Endothelial cell of umbilical vein (primary cell): ENCODE measurements at regions not wholly inside any gene's neighbourhood (a gene's known extent, or its start where the extent isn't known, plus 50 kb on each side); places are given as distances from the start of the nearest gene placed in this dataset.

Experiments
- EZH2 ChIP-seq: IDR thresholded peaks from 2 replicates; pipeline ENCODE4 v1.6.1; 2012; ENCODE audit warnings: borderline replicate concordance, low read depth, mild to moderate bottlenecking, moderate library complexity, low read length, inconsistent platforms; ENCODE audit not compliant: severe bottlenecking
- FOS ChIP-seq: IDR thresholded peaks from 2 replicates; pipeline ENCODE4 v1.6.1; 2011; ENCODE audit warnings: mild to moderate bottlenecking, low read length, moderate library complexity, borderline replicate concordance; ENCODE audit not compliant: insufficient read depth
- GATA2 ChIP-seq: IDR thresholded peaks from 2 replicates; pipeline ENCODE4 v1.7.0; 2011; ENCODE audit warnings: low read depth, mild to moderate bottlenecking, moderate library complexity, mixed read lengths, low read length; ENCODE audit not compliant: insufficient read length, insufficient read depth
- POLR2A ChIP-seq: IDR thresholded peaks from 2 replicates; pipeline ENCODE4 v1.6.1; 2012; ENCODE audit warnings: low read depth, mild to moderate bottlenecking, control low read depth, low read length
- POLR2AphosphoS5 ChIP-seq: IDR thresholded peaks from 2 replicates; pipeline ENCODE4 v1.6.1; 2012; ENCODE audit warnings: low read depth, mild to moderate bottlenecking, control low read depth, low read length, moderate library complexity; ENCODE audit not compliant: insufficient read depth
- TF ChIP-seq, protein P1 (sequence below): IDR thresholded peaks from 2 replicates; pipeline ENCODE4 v1.6.1; 2011; ENCODE audit not compliant: insufficient read depth, insufficient read length
- TF ChIP-seq, protein P2 (sequence below), 2 donors: IDR thresholded peaks; 1 replicate in 1 of 2; 2 replicates in 1 of 2; pipeline ENCODE4 v1.5.1; 2011; ENCODE audit warnings: low read length in 2 of 2, mild to moderate bottlenecking in 2 of 2, moderate library complexity in 2 of 2, control low read depth in 1 of 2, inconsistent platforms in 1 of 2, low read depth in 1 of 2; ENCODE audit not compliant: insufficient read depth in 1 of 2; ENCODE audit errors: extremely low read depth in 1 of 2

DNA sequence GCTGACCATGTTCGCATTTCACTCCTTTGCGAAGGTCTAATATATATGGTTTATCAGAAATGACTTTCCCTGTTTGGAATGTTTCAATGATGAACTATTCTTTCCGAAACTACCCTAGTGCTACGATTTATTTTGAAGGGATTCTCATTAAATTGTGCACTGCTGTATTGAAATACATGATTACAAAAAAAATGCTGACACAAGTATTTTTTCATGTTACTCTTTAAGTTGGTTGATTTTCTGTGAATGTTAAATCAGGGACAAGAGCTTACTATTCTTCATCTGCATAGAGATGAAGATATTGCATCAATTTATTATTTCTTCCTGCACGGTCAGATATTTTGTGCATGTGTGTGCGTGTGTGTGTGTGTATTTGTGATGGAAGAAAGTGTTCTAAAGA is 731.5 kb upstream of the AGA start:
- TF ChIP-seq POLR2A (no peak), EZH2 (no peak), POLR2AphosphoS5 (no peak), GATA2 (no peak), FOS (no peak)
- TF ChIP-seq, protein P1, sequence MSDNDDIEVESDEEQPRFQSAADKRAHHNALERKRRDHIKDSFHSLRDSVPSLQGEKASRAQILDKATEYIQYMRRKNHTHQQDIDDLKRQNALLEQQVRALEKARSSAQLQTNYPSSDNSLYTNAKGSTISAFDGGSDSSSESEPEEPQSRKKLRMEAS: no peak
- TF ChIP-seq, protein P2, sequence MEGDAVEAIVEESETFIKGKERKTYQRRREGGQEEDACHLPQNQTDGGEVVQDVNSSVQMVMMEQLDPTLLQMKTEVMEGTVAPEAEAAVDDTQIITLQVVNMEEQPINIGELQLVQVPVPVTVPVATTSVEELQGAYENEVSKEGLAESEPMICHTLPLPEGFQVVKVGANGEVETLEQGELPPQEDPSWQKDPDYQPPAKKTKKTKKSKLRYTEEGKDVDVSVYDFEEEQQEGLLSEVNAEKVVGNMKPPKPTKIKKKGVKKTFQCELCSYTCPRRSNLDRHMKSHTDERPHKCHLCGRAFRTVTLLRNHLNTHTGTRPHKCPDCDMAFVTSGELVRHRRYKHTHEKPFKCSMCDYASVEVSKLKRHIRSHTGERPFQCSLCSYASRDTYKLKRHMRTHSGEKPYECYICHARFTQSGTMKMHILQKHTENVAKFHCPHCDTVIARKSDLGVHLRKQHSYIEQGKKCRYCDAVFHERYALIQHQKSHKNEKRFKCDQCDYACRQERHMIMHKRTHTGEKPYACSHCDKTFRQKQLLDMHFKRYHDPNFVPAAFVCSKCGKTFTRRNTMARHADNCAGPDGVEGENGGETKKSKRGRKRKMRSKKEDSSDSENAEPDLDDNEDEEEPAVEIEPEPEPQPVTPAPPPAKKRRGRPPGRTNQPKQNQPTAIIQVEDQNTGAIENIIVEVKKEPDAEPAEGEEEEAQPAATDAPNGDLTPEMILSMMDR (IDR thresholded peaks at IDR 0.05; ENCODE audit: extremely low read depth in 1 of 2, insufficient read depth in 1 of 2, low read depth in 1 of 2, low read length in 2 of 2): no peak
